PFSK-1 (cell line): ENCODE measurements at regions not wholly inside any gene's neighbourhood (a gene's known extent, or its start where the extent isn't known, plus 50 kb on each side); places are given as distances from the start of the nearest gene placed in this dataset.

ENCODE experiments used
- FOXP2 ChIP-seq: optimal IDR thresholded peaks from 2 replicates; pipeline ENCODE3; 2011; ENCODE audit warnings: borderline replicate concordance, control low read depth, inconsistent platforms; ENCODE audit not compliant: insufficient read depth; ENCODE audit errors: extremely low read length, extremely low read depth
- POLR2AphosphoS5 ChIP-seq: IDR thresholded peaks from 2 replicates; pipeline ENCODE4 v1.6.1; 2012; ENCODE audit warnings: low read depth, mild to moderate bottlenecking, control low read depth, low read length, moderate library complexity
- SIN3A ChIP-seq: IDR thresholded peaks from 2 replicates; pipeline ENCODE4 v1.6.1; 2012; ENCODE audit warnings: mild to moderate bottlenecking, low read length, moderate library complexity, borderline replicate concordance; ENCODE audit not compliant: insufficient read depth

- TF ChIP-seq POLR2AphosphoS5 (no peak), FOXP2 (no peak), SIN3A (no peak)
These were observed 95.4 kb upstream of the TENT5A start for GRCh38 chr6:81847866-81848265.
